IgD-negative memory B cell (primary cell): ENCODE measurements at regions not wholly inside any gene's neighbourhood (a gene's known extent, or its start where the extent isn't known, plus 50 kb on each side); places are given as distances from the start of the nearest gene placed in this dataset.
A peak's percentile ranks its signal among the peaks of the same experiment; 100 is the strongest.

ENCODE experiments used
- H3K27ac Mint-ChIP-seq, 3 donors: one replicate each; pipeline ENCODE4 v1.8.0; 2020 to 2022; ENCODE audit warnings: mild to moderate bottlenecking in 3 of 3, mixed read lengths in 3 of 3, moderate library complexity in 1 of 3
- H3K27me3 Mint-ChIP-seq: one replicate; pipeline ENCODE4 v1.8.0; 2021; ENCODE audit warnings: mixed read lengths
- H3K36me3 Mint-ChIP-seq: one replicate; pipeline ENCODE4 v1.8.0; 2020; ENCODE audit warnings: mild to moderate bottlenecking, mixed read lengths
- H3K4me1 Mint-ChIP-seq, 3 donors: one replicate each; pipeline ENCODE4 v1.8.0; 2020 to 2022; ENCODE audit warnings: mixed read lengths in 3 of 3, mild to moderate bottlenecking in 1 of 3
- H3K4me3 Mint-ChIP-seq, 4 donors: one replicate each; pipeline ENCODE4 v1.8.0; 2020 to 2022; ENCODE audit warnings: mild to moderate bottlenecking in 4 of 4, mixed read lengths in 4 of 4, moderate library complexity in 3 of 4
- H3K9me3 Mint-ChIP-seq, 3 donors: one replicate each; pipeline ENCODE4 v1.8.0; 2020 to 2021; ENCODE audit warnings: mixed read lengths in 3 of 3, mild to moderate bottlenecking in 1 of 3

GRCh38 chr16:51869176-51869575 lies 677.8 kb downstream of the TOX3 start:
- no peaks in the 10 kb centered on the region for H3K36me3 Mint-ChIP-seq
- H3K27me3 Mint-ChIP-seq, result no peaks in the 10 kb centered on the region
- no peak overlapping the region for H3K4me3 Mint-ChIP-seq
- peaks cover 0 to 6% (median 3%) of the 10 kb centered on the region in 3 donors for H3K9me3 Mint-ChIP-seq
- H3K27ac Mint-ChIP-seq, result no peak overlapping the region
- no peaks in the 10 kb centered on the region for H3K4me1 Mint-ChIP-seq

- Mint-ChIP-seq H3K4me3 (no peak overlapping the region), H3K36me3 (no peaks in the 10 kb centered on the region), H3K9me3 (peaks cover 0 to 5% (median 4%) of the 10 kb centered on the region in 3 donors), H3K27me3 (no peaks in the 10 kb centered on the region), H3K4me1 (no peaks in the 10 kb centered on the region), H3K27ac (no peak overlapping the region)
These were observed 678.3 kb downstream of the TOX3 start for GRCh38 chr16:51868631-51869030.

GRCh38 chr16:51867386-51868065 lies 679.4 kb downstream of the TOX3 start:
- Mint-ChIP-seq H3K27me3 (no peaks in the 10 kb centered on the region), H3K4me3 (no peak overlapping the region), H3K9me3 (peaks cover 0 to 5% (median 4%) of the 10 kb centered on the region in 3 donors), H3K27ac (no peak overlapping the region), H3K4me1 (no peaks in the 10 kb centered on the region), H3K36me3 (no peaks in the 10 kb centered on the region)

GRCh38 chr16:51864575-51864974 lies 682.4 kb downstream of the TOX3 start:
- no peaks in the 10 kb centered on the region for H3K4me1 Mint-ChIP-seq
- no peak overlapping the region for H3K27ac Mint-ChIP-seq
- no peaks in the 10 kb centered on the region for H3K27me3 Mint-ChIP-seq
- no peak overlapping the region for H3K4me3 Mint-ChIP-seq
- peaks cover 0 to 4% (median 4%) of the 10 kb centered on the region in 3 donors for H3K9me3 Mint-ChIP-seq
- H3K36me3 Mint-ChIP-seq, result no peaks in the 10 kb centered on the region

- no peaks in the 10 kb centered on the region for H3K36me3 Mint-ChIP-seq
- peaks cover 5 to 6% (median 5%) of the 10 kb centered on the region in 3 donors for H3K9me3 Mint-ChIP-seq
- H3K4me1 Mint-ChIP-seq, result no peaks in the 10 kb centered on the region
- no peak overlapping the region for H3K4me3 Mint-ChIP-seq
- H3K27me3 Mint-ChIP-seq, result no peaks in the 10 kb centered on the region
- no peak overlapping the region for H3K27ac Mint-ChIP-seq
These were observed 692.5 kb downstream of the TOX3 start for GRCh38 chr16:51854401-51854951.

GRCh38 chr16:51853586-51853985 lies 693.4 kb downstream of the TOX3 start:
- no peaks in the 10 kb centered on the region for H3K27me3 Mint-ChIP-seq
- peaks cover 5 to 6% (median 5%) of the 10 kb centered on the region in 3 donors for H3K9me3 Mint-ChIP-seq
- no peaks in the 10 kb centered on the region for H3K4me1 Mint-ChIP-seq
- H3K36me3 Mint-ChIP-seq, result no peaks in the 10 kb centered on the region
- no peak overlapping the region for H3K27ac Mint-ChIP-seq
- H3K4me3 Mint-ChIP-seq, result no peak overlapping the region

- H3K27ac Mint-ChIP-seq, result no peak overlapping the region
- no peaks in the 10 kb centered on the region for H3K4me1 Mint-ChIP-seq
- no peak overlapping the region for H3K4me3 Mint-ChIP-seq
- H3K27me3 Mint-ChIP-seq, result no peaks in the 10 kb centered on the region
- peaks cover 5 to 6% (median 5%) of the 10 kb centered on the region in 3 donors for H3K9me3 Mint-ChIP-seq
- H3K36me3 Mint-ChIP-seq, result no peaks in the 10 kb centered on the region
These were observed 694.1 kb downstream of the TOX3 start for GRCh38 chr16:51852892-51853291.

- no peaks in the 10 kb centered on the region for H3K27me3 Mint-ChIP-seq
- H3K4me3 Mint-ChIP-seq, result no peak overlapping the region
- no peaks in the 10 kb centered on the region for H3K36me3 Mint-ChIP-seq
- H3K27ac Mint-ChIP-seq, result no peak overlapping the region
- H3K9me3 Mint-ChIP-seq, result peaks cover 2 to 5% (median 3%) of the 10 kb centered on the region in 3 donors
- no peaks in the 10 kb centered on the region for H3K4me1 Mint-ChIP-seq
These were observed 695.8 kb downstream of the TOX3 start for GRCh38 chr16:51851111-51851510.

GRCh38 chr16:51849715-51850114 lies 697.2 kb downstream of the TOX3 start:
- no peaks in the 10 kb centered on the region for H3K36me3 Mint-ChIP-seq
- peaks cover 2 to 5% (median 3%) of the 10 kb centered on the region in 3 donors for H3K9me3 Mint-ChIP-seq
- H3K27ac Mint-ChIP-seq, result no peak overlapping the region
- no peaks in the 10 kb centered on the region for H3K27me3 Mint-ChIP-seq
- no peak overlapping the region for H3K4me3 Mint-ChIP-seq
- no peaks in the 10 kb centered on the region for H3K4me1 Mint-ChIP-seq

GRCh38 chr16:51845586-51846305 lies 694.7 kb upstream of the SALL1 start:
- H3K9me3 Mint-ChIP-seq, result peaks cover 0 to 3% (median 1%) of the 10 kb centered on the region in 3 donors

GRCh38 chr16:51839727-51840462 lies 688.8 kb upstream of the SALL1 start:
- Mint-ChIP-seq H3K27me3 (no peaks in the 10 kb centered on the region), H3K4me3 (no peak overlapping the region), H3K36me3 (no peaks in the 10 kb centered on the region), H3K27ac (no peak overlapping the region), H3K9me3 (peaks cover 0 to 6% (median 4%) of the 10 kb centered on the region in 3 donors), H3K4me1 (no peaks in the 10 kb centered on the region)

More at GRCh38 chr16:51845586-51846305, 694.7 kb upstream of the SALL1 start:
- peak overlapping the region in 1 of 3 donors; percentile 87 for H3K27ac Mint-ChIP-seq
- no peaks in the 10 kb centered on the region for H3K4me1 Mint-ChIP-seq
- H3K27me3 Mint-ChIP-seq, result no peaks in the 10 kb centered on the region
- no peaks in the 10 kb centered on the region for H3K36me3 Mint-ChIP-seq
- peak overlapping the region in 1 of 4 donors; percentile 39 for H3K4me3 Mint-ChIP-seq

GRCh38 chr16:51834794-51835193 lies 683.7 kb upstream of the SALL1 start:
- Mint-ChIP-seq H3K27ac (no peak overlapping the region), H3K36me3 (no peaks in the 10 kb centered on the region), H3K9me3 (peaks cover 0 to 11% (median 2%) of the 10 kb centered on the region in 3 donors), H3K4me1 (no peaks in the 10 kb centered on the region), H3K27me3 (no peaks in the 10 kb centered on the region), H3K4me3 (no peak overlapping the region)

GRCh38 chr16:51834133-51834532 lies 683.1 kb upstream of the SALL1 start:
- H3K27ac Mint-ChIP-seq, result no peak overlapping the region
- no peak overlapping the region for H3K4me3 Mint-ChIP-seq
- no peaks in the 10 kb centered on the region for H3K4me1 Mint-ChIP-seq
- peaks cover 0 to 11% (median 2%) of the 10 kb centered on the region in 3 donors for H3K9me3 Mint-ChIP-seq
- no peaks in the 10 kb centered on the region for H3K36me3 Mint-ChIP-seq
- H3K27me3 Mint-ChIP-seq, result no peaks in the 10 kb centered on the region

- H3K27me3 Mint-ChIP-seq, result no peaks in the 10 kb centered on the region
- no peak overlapping the region for H3K27ac Mint-ChIP-seq
- no peaks in the 10 kb centered on the region for H3K36me3 Mint-ChIP-seq
- no peak overlapping the region for H3K4me3 Mint-ChIP-seq
- H3K9me3 Mint-ChIP-seq, result peaks cover 0 to 11% (median 5%) of the 10 kb centered on the region in 3 donors
- H3K4me1 Mint-ChIP-seq, result no peaks in the 10 kb centered on the region
These were observed 680.7 kb upstream of the SALL1 start for GRCh38 chr16:51831595-51832367.
